ENCODE measurements at regions not wholly inside any gene's neighbourhood (a gene's known extent, or its start where the extent isn't known, plus 50 kb on each side); places are given as distances from the start of the nearest gene placed in this dataset.

GRCh38 chr9:89878687-89879086 is 273.9 kb downstream of the GADD45G start:
- TF ChIP-seq YY1 (IDR thresholded peaks at IDR 0.05; ENCODE audit: insufficient read depth, insufficient read length) = no peak
- no peak for TF ChIP-seq SUZ12 (IDR thresholded peaks at IDR 0.05; ENCODE audit: extremely low read depth, insufficient read depth, insufficient read length)
- TF ChIP-seq ZNF274 (IDR thresholded peaks at IDR 0.05; ENCODE audit: low read depth, low read length) = no peak
